ENCODE measurements at regions not wholly inside any gene's neighbourhood (a gene's known extent, or its start where the extent isn't known, plus 50 kb on each side); places are given as distances from the start of the nearest gene placed in this dataset.
A peak's percentile ranks its signal among the peaks of the same experiment; 100 is the strongest.

DNA sequence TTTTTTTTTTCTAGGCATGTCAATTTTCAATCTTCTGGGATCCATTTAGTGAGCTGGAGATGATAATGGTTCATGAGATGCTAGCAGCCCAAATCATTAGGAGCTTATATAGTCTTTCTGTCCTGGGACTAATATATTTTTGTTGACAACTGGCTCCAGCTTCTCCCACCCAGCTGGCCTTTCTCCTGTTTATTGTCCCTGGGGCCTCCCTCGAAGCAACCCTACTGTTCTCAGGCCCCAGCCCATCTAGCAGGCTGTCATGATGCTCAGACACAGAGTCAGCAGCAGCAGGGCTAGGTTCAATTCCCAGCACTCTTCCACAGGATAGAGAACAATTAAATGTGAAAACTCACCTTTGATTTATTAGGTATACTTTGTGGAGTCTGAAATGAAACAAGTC, 127.6 kb upstream of the MID1 start:
- DNase-seq (ENCODE audit: low read depth), result no peak

DNA sequence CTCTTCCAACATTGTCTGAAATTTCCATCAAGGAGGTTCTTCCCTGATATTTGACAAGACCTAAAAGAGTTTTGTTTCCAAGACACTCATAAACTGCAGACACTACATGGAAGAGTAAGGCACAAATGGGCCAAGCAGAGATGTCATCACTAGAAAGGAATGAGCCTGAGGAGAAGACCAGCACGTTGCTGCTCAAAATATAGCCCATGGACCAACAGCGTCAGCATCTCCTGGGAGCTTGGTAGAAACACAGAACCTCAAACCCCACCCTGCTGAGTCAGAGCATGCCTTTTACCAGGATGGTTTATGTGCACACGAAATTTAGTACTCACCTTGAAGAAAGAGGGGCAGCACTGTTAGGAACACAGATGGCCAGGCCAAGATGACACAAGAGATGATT, 128.7 kb upstream of the MID1 start:
- DNase-seq (ENCODE audit: low read depth), result no peak

DNA sequence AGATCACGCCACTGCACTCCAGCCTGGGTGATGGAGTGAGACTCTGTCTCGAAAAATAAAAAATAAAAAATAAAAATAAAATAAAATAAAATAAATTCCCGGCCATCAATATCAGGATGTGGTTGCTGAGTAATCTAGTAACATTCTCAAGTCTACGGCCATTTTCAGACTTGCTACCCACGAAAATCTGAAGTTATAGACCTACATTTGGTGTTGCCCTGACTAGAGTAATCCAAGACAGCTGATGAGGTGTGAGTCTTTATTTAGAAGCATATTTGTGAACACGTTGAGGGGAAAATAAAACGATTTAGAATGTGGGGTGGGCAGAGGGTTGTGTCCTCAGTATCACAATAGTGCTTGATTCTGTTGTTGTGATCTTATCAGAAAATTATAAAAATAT, 130.2 kb upstream of the MID1 start:
- DNase-seq (ENCODE audit: low read depth), result no peak

DNA sequence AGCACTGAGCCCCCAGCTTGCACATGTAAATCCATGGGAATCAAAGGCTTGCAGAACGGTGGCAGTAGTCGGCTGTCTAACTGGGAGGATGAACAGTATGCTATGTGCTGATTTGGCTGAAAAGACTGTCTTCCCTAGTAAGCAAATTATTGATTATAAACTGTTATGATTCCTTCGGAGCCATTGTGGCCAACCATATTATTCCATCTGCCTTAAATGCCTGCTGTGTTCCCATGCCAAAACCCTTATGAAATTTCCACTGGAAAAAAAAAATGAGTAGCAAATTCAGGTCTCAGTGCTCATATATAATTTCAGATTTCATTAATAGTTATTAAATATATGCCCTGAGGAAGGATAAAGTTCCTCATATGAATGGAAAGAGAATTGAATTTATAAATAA, 132.7 kb upstream of the MID1 start:
- no peak for DNase-seq (ENCODE audit: low read depth)

DNA sequence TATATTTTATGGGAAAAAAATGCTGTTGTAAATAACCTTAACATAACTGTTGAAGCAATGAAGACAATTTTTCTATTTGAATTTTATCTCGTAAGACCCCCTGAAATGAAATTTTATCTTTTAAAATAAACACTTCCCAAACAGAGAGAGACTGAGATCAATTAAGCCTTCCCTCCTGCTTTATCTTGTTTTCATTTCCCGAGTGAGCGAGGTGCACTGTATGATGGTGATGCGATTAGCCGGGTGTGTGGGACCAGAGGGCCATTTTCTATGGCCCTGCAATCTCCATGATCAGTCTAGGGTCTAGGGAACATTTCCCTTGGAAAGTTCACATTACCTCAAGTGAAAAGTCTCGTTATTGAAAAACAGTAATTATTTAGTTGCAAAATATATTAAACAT, 134.1 kb upstream of the MID1 start:
- no peak for DNase-seq (ENCODE audit: low read depth)

DNA sequence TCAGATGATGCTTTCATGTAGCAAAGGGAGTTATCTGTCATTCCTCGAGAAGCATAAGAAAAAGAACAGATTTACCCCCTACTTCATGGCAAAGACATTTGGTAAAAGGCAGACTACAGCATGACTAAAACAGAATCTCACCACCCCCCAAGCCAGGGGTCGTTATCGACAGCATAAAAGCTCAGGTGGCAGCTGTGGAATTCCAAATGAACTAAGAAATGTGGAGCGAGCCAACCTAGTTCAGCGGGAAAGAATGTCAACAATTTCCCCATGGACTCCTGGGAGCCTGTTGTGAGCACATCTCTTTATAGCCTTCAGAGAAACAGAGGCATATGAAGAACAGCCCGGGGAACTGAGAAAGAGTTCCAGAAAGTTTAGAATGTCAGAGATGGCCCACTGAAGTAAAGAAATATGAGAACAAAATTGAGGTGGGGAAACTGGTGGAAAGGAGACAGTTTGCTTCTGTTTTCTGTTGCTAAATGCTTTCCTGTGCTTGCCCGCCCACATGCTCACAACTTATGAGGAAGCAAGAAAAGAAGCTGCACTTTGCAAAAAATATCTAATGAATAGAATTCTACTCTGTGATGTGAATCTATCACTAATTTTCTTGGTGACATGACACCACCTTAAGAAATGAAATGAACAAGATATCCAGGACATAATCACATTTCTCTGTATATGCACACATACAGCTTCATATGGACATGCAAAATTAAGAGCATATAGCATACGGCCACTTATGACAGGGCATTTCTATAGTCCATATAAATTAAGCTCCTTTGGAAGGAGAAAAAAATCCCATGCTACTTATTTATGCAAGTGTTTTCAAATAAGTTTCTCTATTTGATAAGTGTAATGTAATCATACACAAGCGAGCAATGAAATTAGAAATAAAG, 135.3 kb upstream of the MID1 start:
- DNase-seq (ENCODE audit: low read depth), result peak; percentile 55

DNA sequence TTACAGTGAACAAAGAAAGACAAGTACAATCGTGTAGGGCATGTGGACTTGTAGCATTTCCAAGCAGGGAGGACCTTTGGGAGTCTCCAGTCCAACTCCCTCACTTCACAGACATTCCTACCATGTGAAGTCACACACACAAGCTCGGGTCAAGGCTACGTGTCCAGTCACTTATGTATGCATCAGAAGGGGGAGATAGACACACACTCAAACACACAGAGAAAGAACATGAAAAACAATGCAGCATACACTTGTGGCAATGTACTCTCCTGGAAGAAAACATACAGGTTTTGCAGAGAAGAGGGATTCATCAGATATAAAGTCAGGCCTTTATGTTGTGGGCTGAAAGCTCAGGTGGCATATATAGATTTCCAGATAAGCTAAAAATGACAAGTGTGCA, 136.1 kb upstream of the MID1 start:
- DNase-seq (ENCODE audit: low read depth), result peak; percentile 65

DNA sequence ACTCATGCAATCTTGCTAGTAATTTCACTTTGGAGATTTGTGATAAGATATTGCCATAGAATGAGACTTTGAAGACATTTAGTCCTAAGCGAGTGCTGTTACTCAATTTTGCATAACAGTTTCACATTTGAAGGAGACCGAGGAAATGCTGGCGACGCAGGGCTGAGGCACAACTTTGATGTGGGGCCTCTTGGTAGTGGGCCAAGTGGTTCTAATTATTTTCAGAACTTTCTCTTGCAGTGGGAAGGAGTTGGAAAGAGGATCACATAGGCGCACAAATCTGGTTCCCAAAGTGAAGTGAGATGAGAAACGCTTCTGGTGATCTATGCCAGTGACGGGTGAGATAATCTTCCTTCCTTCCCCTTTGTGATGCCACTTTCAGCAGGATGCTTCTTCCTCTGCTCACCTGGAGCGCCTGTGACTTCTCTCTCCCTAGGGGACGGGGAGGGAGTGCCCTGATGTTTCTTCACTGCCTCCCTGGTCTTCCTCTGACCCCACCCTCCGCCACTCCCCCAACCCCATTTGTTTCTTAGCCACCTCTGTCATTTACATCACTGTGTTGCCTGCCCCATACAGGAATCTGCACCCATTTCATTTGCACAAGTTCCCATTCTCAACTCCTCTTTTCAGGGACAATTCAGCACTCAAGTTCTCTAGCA, 138.9 kb upstream of the MID1 start:
- DNase-seq (ENCODE audit: low read depth), result no peak

DNA sequence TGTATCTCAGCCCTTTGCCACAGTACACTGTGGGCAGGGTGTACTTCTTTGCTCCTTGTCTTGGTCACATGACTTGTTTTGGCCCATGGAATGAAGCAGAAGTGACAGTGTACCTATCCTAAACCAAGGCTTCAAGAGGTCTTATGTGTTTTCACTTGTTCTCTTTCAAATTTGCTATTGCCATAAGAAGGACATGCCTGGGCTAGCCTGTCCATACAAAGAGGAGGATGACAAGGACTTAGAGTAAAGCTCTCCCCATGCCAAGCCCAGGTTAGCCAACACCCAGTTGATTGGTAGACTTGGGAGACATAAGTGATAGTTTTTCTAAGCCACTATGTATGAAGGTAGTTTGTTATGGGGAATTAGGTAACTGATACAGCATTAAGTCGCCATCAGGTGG, 141.1 kb upstream of the MID1 start:
- DNase-seq (ENCODE audit: low read depth), result no peak

DNA sequence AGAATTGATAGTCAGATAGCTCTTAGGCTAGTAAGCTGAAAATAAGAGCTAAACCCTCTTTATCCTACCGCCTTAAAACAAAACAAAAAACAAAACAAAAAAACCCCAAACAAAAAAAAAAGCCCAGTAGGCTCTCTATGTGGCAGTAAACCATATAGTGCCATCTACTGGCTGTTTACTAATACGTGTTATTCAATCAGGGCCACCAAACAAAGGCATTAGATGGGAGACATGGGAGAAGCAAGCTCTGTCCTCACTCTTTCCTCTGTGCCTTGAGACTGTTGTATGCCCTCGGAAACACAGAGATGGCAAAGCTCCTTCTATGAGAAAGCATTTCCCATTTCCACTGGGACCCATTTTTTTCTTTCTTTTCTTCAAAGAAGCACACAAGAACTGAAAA, 148.8 kb upstream of the MID1 start:
- peak; percentile 44 for DNase-seq (ENCODE audit: low read depth)

DNA sequence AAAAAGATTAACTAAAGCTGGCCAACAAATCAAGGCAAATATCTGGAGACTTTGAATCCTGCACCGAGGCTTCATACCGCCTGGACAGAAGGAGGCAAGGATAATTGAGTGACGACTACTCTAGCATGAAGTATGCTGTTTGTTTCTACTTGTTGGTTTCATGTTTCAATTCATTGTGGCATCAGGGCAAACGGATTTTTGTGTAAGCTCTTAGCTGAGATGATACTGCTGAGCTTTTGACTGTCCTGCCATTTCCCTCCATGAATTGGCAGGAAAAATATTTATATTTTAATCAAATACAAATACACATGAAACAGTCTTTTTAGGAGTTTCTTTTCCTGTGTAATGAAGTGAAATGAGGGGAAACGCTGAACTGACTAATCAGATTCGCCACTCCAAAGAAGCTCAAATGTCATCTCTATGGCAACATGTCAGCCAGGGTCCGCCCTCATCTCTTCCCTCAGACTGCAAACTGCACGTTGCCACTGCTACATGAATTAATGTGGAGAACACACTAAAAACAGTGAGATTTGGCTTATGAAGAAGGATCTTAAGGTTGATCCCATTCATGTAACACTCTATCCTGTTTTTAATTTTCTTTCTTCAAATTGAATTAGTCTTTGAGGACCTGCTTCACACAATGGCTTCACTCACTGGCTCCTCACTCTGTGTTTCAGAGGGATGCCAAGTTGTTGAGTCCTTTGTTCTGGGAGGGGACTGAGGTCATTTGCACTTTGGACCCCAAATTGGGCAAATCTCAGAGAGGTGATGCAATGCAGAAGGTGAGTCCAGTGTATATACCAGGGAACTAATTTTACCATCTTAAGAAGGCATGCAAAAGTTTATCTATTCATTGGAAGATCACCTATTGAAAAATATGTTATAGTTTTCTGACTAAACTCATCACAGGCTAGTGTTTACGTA, 149.6 kb upstream of the MID1 start:
- DNase-seq (ENCODE audit: low read depth), result peak; percentile 57

DNA sequence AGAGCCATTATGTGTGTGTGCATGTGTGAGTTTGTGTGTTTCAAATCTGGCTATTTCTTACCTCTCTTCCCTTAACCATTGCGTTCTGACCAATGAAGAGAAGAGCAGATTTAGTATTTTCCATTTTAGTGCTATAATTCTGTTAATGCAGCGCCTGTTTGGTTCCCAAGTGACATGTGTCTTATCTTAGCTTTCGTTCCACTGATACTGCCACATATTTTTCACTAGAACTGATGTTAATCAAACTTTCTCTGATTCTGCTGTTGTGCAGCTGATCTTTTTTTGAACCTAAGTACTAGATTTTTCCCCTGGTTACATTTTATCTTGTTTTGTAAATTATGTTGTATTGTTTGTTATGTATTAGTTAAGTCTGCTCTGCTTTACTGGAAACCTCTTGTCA, 152.9 kb upstream of the MID1 start:
- DNase-seq (ENCODE audit: low read depth), result no peak

DNA sequence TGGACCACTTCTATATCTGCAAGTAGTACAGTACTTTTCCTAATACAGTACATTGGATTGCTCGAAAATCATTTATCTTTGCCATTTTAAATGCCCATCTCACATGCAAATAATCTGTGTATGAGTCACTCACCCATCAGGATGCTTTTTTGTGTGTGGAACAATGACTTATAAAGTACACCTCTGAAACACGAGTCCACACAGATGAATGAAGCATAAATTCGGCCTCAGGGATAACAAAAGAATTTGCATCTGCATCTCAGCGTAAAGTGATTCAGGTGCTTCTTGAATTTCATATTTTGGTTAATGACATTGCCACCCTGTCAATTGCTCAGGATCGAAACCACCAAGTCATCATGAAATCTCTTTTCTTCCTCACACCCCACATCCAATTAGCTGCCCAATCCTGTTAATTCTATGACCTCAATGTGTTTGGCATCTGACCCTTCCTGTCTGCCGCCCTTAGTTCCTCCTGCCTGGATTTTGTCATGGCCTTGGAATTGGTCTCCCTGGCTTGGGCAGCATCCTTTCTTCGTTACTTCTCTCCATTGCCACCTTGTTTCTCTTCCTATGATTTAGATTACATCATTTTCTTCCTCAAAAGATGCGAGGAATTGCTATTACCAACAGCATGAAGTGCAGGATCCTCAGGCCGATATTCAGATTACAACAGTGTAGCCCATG, 161.6 kb upstream of the MID1 start:
- DNase-seq (ENCODE audit: low read depth), result no peak

DNA sequence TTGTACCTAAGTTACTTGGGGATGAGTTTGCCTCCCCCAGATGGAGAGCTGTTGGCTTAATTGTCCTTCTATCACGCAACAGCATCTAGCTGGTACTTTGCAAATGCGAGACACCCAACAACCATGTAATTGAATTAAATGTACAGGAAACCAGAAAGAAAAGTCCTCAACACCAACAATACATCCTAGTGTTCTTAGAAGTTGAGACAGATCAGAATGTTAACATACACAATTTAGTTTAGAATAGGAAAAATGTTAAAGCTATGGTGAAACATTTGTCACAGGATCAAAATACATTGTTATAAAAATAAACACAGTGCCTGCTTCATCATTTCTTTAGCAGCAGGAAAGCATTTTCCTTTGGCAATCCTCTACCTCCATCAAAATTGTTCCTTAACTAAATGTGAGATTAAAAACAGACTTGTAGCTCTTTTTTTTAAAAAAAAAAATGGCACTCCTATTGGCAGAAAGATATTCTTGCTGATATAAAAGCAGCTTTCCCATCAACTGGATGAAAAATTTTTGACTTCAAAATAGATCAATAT, 163.1 kb upstream of the MID1 start:
- peak; percentile 74 for DNase-seq (ENCODE audit: low read depth)

DNA sequence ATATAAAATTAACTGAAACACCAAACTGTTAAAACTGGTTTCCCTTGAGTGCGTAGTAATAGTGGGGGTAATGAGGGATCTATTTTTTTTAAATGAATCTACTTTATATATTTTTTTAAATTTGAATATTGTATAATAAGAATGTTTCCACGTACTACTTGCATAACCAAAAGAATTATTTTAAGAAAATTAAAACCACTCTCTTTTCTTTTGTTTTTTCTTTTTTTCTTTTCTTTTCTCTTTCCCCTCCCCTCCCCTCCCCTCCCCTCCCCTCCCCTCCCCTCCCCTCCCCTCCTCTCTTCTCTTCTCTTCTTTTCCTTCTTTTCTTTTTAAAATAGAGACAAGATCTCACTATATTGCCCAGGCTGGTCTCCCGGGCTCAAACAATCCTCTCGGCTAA, 166.9 kb upstream of the MID1 start:
- DNase-seq (ENCODE audit: low read depth), result no peak

DNA sequence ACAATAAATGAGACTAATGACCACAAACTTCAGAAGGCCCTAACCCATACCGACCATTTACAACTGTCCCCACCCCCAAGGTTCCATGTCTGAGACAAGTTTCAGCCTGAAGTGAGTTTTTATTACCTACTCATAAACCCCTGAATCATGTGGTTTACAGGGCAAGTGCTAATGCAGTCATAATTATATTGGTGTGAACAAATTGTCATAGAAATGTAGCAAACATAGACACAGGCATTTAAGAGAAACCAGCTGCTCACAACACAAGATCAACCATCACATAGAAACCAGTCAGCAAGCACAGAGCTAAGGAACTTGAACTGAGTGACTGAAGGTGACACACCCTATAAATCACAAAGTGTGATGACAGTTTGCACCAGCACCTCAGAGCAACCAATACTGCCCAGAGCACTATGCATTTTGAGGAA, 173.8 kb upstream of the MID1 start:
- no peak for DNase-seq (ENCODE audit: low read depth)

DNA sequence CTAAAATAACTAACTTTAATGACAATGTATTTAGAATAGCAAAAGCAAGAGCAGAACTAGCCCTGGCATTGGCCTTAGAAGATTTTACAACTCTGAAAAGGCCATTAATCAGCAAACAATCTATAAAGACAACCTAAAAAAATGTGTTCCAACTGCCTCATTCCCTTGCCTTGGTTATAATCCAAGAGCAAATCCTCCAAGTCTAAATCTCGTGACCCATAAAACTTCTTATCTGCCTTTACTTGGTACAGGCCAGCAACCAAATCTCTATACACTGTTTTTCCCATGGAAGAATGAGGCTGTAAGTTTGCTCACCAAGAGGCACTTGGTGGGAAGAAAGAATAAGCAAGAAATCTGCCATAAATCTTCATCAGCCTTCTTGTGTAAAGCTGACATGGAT, 175.3 kb upstream of the MID1 start:
- no peak for DNase-seq (ENCODE audit: low read depth)

DNA sequence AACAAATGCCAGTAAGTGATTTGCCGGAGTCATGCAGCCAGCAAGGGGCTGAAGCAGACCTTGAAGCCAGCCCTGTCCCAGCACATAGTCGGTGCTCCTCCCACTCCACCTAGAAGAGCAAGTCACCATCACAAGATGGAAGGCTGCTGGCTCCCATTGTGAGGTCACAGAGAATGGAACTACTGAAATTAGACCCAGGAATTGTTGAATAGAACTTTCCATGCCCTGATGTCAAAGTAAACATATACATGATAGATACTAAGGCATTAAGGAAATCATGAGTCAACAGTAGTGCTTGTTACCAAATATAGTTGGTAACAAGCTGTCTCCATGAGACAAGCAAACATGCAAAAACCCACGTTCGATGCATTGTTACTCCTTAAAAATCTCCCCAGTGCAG, 177.1 kb upstream of the MID1 start:
- DNase-seq (ENCODE audit: low read depth), result peak; percentile 71

DNA sequence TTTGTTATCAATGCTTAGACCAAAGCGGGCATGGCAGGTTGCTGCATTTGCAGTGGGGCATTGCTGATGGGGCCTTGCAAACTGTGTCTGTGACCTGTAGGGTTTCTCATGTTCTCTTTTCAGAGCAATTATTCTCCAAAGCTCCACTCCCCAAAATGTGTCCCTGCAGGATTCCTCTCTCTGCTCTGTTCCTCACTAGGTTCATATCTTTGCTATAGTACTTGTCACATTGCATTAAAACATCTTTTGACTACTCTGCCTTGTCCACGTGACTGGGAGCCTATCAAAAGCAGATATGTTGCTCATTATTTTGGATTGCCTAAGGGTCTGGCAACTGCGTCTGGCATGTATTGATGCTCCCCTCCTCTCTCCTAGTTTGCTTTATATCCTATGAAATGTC, 177.7 kb upstream of the MID1 start:
- DNase-seq (ENCODE audit: low read depth), result peak; percentile 16

DNA sequence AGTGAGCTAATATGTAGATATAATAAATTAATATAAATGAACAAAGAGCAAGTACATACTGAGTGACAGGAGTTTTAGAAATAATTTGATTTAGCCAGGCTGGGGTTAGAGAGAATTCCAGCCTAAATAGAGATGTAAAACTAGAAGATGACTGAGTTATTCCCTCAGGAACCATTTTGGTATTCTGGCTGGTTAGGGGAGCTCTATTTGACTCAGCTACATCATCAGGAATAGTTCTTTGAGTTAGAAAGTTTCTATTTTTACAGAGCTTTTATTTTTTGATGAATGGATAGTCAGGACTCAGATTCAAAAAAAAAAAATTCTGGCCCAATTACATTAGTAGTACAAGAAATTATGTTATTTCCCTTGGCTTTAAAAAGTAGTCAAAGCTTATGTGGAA, 180.4 kb upstream of the MID1 start:
- no peak for DNase-seq (ENCODE audit: low read depth)

DNA sequence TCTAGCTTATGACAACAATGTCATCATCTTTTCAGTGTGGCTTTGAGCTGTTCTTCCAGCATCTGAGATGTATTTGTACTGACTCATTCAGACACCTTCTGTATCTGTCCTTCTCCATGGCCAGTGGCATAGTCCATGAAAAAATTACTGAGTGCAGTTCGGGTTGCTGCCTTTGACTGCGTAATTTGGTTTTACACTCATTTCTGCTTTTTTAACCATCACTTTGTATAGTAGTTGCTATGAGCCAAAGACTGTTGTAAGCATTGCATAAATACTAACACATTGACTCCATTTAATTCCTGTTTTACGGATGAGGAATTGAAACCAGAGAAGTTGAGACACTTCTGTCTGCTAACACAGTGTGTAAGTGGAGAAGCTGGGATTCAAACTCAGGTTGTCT, 190.7 kb upstream of the MID1 start:
- DNase-seq (ENCODE audit: low read depth), result no peak

DNA sequence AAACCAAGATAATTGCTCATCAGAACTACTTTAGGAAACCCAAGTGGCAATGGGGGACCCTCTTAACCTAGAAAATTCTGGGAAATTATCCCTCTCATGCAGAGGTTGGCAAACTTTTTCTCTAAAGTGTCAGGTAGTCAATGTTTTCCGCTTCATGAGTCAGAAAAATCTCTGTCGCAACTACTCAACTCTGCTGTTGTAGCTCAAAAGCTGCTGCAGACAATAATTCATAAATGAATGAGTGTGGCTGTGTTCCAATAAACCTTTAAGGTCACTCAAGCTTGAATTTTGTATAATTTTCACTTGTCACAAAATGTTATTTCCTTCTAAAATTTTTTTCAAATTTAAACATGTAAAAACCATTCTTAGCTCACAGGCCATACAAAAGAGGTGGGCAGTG, 193.4 kb upstream of the MID1 start:
- DNase-seq (ENCODE audit: low read depth), result no peak
